ENCODE measurements at regions not wholly inside any gene's neighbourhood (a gene's known extent, or its start where the extent isn't known, plus 50 kb on each side); places are given as distances from the start of the nearest gene placed in this dataset.

GRCh38 chr3:63089007-63089750 is 188.9 kb upstream of the SYNPR start (continued):
- TF ChIP-seq REPIN1 (CRISPR knock-in tag; IDR thresholded peaks at IDR 0.05; ENCODE audit: borderline replicate concordance, low read depth) (0 out of 2 replicates have a peak, but pooled peaks have one; percentile 18), HDAC2 (CRISPR knock-in tag; IDR thresholded peaks at IDR 0.05) (peak; percentile 52; the same call in 1 of the 2 replicates), CCDC6 (CRISPR knock-in tag; IDR thresholded peaks at IDR 0.05) (no peak), ETV5 (CRISPR knock-in tag; IDR thresholded peaks at IDR 0.05; ENCODE audit: borderline replicate concordance) (peak; percentile 60; the same call in 1 of the 2 replicates), SALL1 (CRISPR knock-in tag; IDR thresholded peaks at IDR 0.05) (peak; percentile 46; the same call in 1 of the 2 replicates), HHEX (CRISPR knock-in tag; IDR thresholded peaks at IDR 0.05) (no peak), FOXO1 (CRISPR knock-in tag; IDR thresholded peaks at IDR 0.05) (peak; percentile 29; the same call in 1 of the 2 replicates), NFYC (CRISPR knock-in tag; IDR thresholded peaks at IDR 0.05) (no peak), ZBTB25 (CRISPR knock-in tag; IDR thresholded peaks at IDR 0.05) (no peak), ZFAT (CRISPR knock-in tag; conservative IDR thresholded peaks at IDR 0.05) (no peak), FOSL2 (CRISPR knock-in tag; IDR thresholded peaks at IDR 0.05) (0 out of 2 replicates have a peak, but pooled peaks have one; percentile 10), ZNF331 (CRISPR knock-in tag; IDR thresholded peaks at IDR 0.05) (no peak), NFE2L1 (CRISPR knock-in tag; IDR thresholded peaks at IDR 0.05; ENCODE audit: borderline replicate concordance) (no peak), ZSCAN5A (CRISPR knock-in tag; IDR thresholded peaks at IDR 0.05; ENCODE audit: borderline replicate concordance) (no peak), KAT2B (IDR thresholded peaks at IDR 0.05; ENCODE audit: borderline replicate concordance, low read depth, low read length) (no peak), ZFP36L1 (CRISPR knock-in tag; IDR thresholded peaks at IDR 0.05) (no peak), ZNF318 (CRISPR knock-in tag; IDR thresholded peaks at IDR 0.05) (no peak), ATAD3A (CRISPR knock-in tag; IDR thresholded peaks at IDR 0.05) (no peak)
